HL-60/S4 treated with retinoic acid at 250 ng/mL for 4 days and 3 days (cell line): ENCODE measurements at regions not wholly inside any gene's neighbourhood (a gene's known extent, or its start where the extent isn't known, plus 50 kb on each side); places are given as distances from the start of the nearest gene placed in this dataset.

Experiments
- in situ Hi-C: fragments of 300-500 bp; cut with MboI; formaldehyde crosslinking; loops from 2 replicates; pipeline ENCODE4 v1.7.0; 2022; ENCODE audit warnings: low sequenced_read_pairs

- in situ Hi-C loops, result no loop called here
These were observed 128.4 kb upstream of the NOX3 start for GRCh38 chr6:155584006-155584405.

- in situ Hi-C loops, result no loop called here
These were observed 126.7 kb upstream of the NOX3 start for GRCh38 chr6:155582016-155582991.

- in situ Hi-C loops, result no loop called here
These were observed 125.3 kb upstream of the NOX3 start for GRCh38 chr6:155580904-155581303.

GRCh38 chr6:155578251-155578650 lies 122.6 kb upstream of the NOX3 start:
- in situ Hi-C loops, result no loop called here

- in situ Hi-C loops, result no loop called here
These were observed 106.3 kb upstream of the NOX3 start for GRCh38 chr6:155561966-155562364.

GRCh38 chr6:155561257-155561965 lies 105.8 kb upstream of the NOX3 start:
- in situ Hi-C loops, result no loop called here

GRCh38 chr6:155549928-155550327 lies 94.3 kb upstream of the NOX3 start:
- in situ Hi-C loops, result loop anchor here (25.0 kb wide), 1 partner anchor 363 kb away; no protein-coding TSS in a partner anchor

GRCh38 chr6:155549028-155549798 lies 93.6 kb upstream of the NOX3 start:
- in situ Hi-C loops, result loop anchor here (25.0 kb wide), 1 partner anchor 362 kb away; no protein-coding TSS in a partner anchor

- in situ Hi-C loops, result loop anchor here (25.0 kb wide), 1 partner anchor 361 kb away; no protein-coding TSS in a partner anchor
These were observed 92.9 kb upstream of the NOX3 start for GRCh38 chr6:155548576-155548975.

GRCh38 chr6:155544677-155545076 lies 89.0 kb upstream of the NOX3 start:
- in situ Hi-C loops, result loop anchor here (25.0 kb wide), 1 partner anchor 357 kb away; no protein-coding TSS in a partner anchor

- in situ Hi-C loops, result loop anchor here (25.0 kb wide), 1 partner anchor 356 kb away; no protein-coding TSS in a partner anchor
These were observed 87.7 kb upstream of the NOX3 start for GRCh38 chr6:155543166-155543847.

- in situ Hi-C loops, result loop anchor here (25.0 kb wide), 1 partner anchor 355 kb away; no protein-coding TSS in a partner anchor
These were observed 86.4 kb upstream of the NOX3 start for GRCh38 chr6:155542036-155542435.

- in situ Hi-C loops, result loop anchor here (25.0 kb wide), 1 partner anchor 352 kb away; no protein-coding TSS in a partner anchor
These were observed 83.2 kb upstream of the NOX3 start for GRCh38 chr6:155538708-155539390.

- in situ Hi-C loops, result loop anchor here (25.0 kb wide), 1 partner anchor 347 kb away; no protein-coding TSS in a partner anchor
These were observed 79.0 kb upstream of the NOX3 start for GRCh38 chr6:155534678-155535077.

- in situ Hi-C loops, result loop anchor here (25.0 kb wide), 1 partner anchor 343 kb away; no protein-coding TSS in a partner anchor
These were observed 74.7 kb upstream of the NOX3 start for GRCh38 chr6:155530219-155530834.

- in situ Hi-C loops, result loop anchor here (25.0 kb wide), 1 partner anchor 343 kb away; no protein-coding TSS in a partner anchor
These were observed 74.2 kb upstream of the NOX3 start for GRCh38 chr6:155529814-155530213.

GRCh38 chr6:155528982-155529453 lies 73.4 kb upstream of the NOX3 start:
- in situ Hi-C loops, result loop anchor here (25.0 kb wide), 1 partner anchor 342 kb away; no protein-coding TSS in a partner anchor

GRCh38 chr6:155528335-155528734 lies 72.7 kb upstream of the NOX3 start:
- in situ Hi-C loops, result loop anchor here (25.0 kb wide), 1 partner anchor 341 kb away; no protein-coding TSS in a partner anchor
